ENCODE measurements at regions not wholly inside any gene's neighbourhood (a gene's known extent, or its start where the extent isn't known, plus 50 kb on each side); places are given as distances from the start of the nearest gene placed in this dataset.

DNA sequence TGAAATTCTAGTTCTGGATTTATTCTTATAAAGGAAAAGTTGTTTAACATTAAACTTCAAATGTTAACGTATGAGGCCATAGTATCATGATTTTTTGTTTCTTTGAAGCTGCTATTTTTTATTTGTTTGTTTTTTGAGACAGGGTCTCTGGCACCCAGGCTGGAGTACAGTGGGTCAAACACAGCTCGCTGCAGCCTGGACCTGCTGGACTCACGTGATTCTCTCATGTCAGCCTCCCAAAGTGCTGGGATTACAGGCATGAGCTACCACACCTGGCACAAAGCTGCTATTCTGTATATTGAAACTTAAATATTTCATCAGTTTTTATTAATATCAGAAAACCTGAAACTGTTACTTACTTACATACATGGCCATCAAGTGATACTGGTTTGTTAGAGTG, 89.5 kb upstream of the RPRM start:
- Histone ChIP-seq H4K12ac (ENCODE audit: low read depth, low read length) (no peak overlapping the region), H3K23ac (ENCODE audit: low read length) (no peak overlapping the region), H3K14ac (ENCODE audit: low read length) (no peak overlapping the region), H3K27ac (ENCODE audit: low read depth, low read length) (no peak overlapping the region), H2BK12ac (ENCODE audit: low read length) (no peak overlapping the region), H3K4me1 (ENCODE audit: control insufficient read depth in 1 of 2, insufficient read depth in 2 of 2, low read length in 2 of 2) (no peaks in the 10 kb centered on the region), H3K9ac (ENCODE audit: low read length) (no peak overlapping the region), H3K36me3 (ENCODE audit: control insufficient read depth in 1 of 2, insufficient read depth in 2 of 2, low read length in 2 of 2) (no peaks in the 10 kb centered on the region), H2AFZ (ENCODE audit: insufficient read depth, low read length, poor library complexity) (no peak overlapping the region), H2BK120ac (ENCODE audit: insufficient read depth, low read length, poor library complexity) (no peak overlapping the region), H3K4me2 (ENCODE audit: low read length) (no peak overlapping the region), H4K91ac (ENCODE audit: low read depth, low read length) (no peak overlapping the region), H4K8ac (ENCODE audit: low read depth, low read length) (no peak overlapping the region), H3K79me2 (ENCODE audit: control insufficient read depth, insufficient read depth, low read length, poor library complexity) (no peaks in the 10 kb centered on the region), H2AK5ac (ENCODE audit: low read length) (no peak overlapping the region), H3K4me3 (ENCODE audit: low read depth, low read length) (no peak overlapping the region), H3K27me3 (ENCODE audit: insufficient read depth, low read length) (no peaks in the 10 kb centered on the region), H2BK5ac (ENCODE audit: low read depth, low read length, poor library complexity) (no peak overlapping the region), H3K9me3 (ENCODE audit: insufficient read depth, low read depth, low read length) (no peaks in the 10 kb centered on the region), H3K79me1 (ENCODE audit: low read length) (no peaks in the 10 kb centered on the region), H3K4ac (ENCODE audit: low read depth, low read length) (no peak overlapping the region), H3K18ac (ENCODE audit: low read length) (no peak overlapping the region)
- DNase-seq: no peak
- WGBS (ENCODE audit: extremely low coverage, insufficient coverage, insufficient read length): no CpG with 5 or more reads among the region's 3 CpGs

DNA sequence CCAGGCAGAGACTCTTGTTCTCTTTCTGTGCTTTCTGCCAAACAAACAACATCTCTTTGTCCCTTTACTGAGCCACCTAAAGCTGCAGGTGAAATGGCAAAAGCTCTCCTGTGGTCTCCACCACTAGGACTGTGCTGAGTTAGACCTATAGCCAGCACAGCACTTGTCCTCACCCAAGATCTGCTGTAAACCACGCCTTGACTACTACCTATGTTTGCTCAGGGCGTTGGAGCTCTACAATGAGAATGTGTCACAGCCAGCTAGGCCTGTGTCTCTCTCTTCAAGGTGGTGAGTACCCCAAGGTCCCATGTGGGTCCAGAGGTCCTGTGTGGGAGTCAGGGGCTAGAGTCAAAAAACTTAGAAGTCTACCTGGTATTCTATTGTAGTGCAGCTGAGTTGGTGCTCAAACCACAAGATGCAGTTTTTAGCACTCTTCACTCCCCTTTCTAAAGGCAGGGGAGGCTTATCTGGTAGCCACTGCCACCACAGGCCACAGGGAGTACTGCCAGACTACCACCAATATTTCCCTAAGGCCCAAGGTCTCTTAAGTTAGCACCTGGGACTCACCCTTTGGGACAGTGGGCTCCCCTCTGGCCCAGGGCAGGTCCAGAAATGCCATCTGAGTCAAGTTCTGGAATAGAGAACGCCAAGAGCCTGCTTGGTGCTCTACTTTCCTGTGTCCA, 96.8 kb upstream of the RPRM start:
- H2BK120ac ChIP-seq (ENCODE audit: insufficient read depth, low read length, poor library complexity): no peak overlapping the region
- H3K9ac ChIP-seq (ENCODE audit: low read length): no peak overlapping the region
- H3K4ac ChIP-seq (ENCODE audit: low read depth, low read length): no peak overlapping the region
- H3K14ac ChIP-seq (ENCODE audit: low read length): no peak overlapping the region
- DNase-seq: no peak
- no peaks in the 10 kb centered on the region for H3K27me3 ChIP-seq (ENCODE audit: insufficient read depth, low read length)
- H3K9me3 ChIP-seq (ENCODE audit: insufficient read depth, low read depth, low read length): no peaks in the 10 kb centered on the region
- H3K27ac ChIP-seq (ENCODE audit: low read depth, low read length): no peak overlapping the region
- H4K8ac ChIP-seq (ENCODE audit: low read depth, low read length): no peak overlapping the region
- H3K23ac ChIP-seq (ENCODE audit: low read length): no peak overlapping the region
- H3K79me1 ChIP-seq (ENCODE audit: low read length): no peaks in the 10 kb centered on the region
- H3K4me2 ChIP-seq (ENCODE audit: low read length): no peak overlapping the region
- H3K36me3 ChIP-seq (ENCODE audit: control insufficient read depth in 1 of 2, insufficient read depth in 2 of 2, low read length in 2 of 2): no peaks in the 10 kb centered on the region
- no peaks in the 10 kb centered on the region for H3K79me2 ChIP-seq (ENCODE audit: control insufficient read depth, insufficient read depth, low read length, poor library complexity)
- no peak overlapping the region for H2AK5ac ChIP-seq (ENCODE audit: low read length)
- H4K91ac ChIP-seq (ENCODE audit: low read depth, low read length): no peak overlapping the region
- no peak overlapping the region for H4K12ac ChIP-seq (ENCODE audit: low read depth, low read length)
- no peaks in the 10 kb centered on the region for H3K4me1 ChIP-seq (ENCODE audit: control insufficient read depth in 1 of 2, insufficient read depth in 2 of 2, low read length in 2 of 2)
- no peak overlapping the region for H3K18ac ChIP-seq (ENCODE audit: low read length)
- H3K4me3 ChIP-seq (ENCODE audit: low read depth, low read length): no peak overlapping the region
- WGBS (ENCODE audit: extremely low coverage, insufficient coverage, insufficient read length): no CpG with 5 or more reads among the region's 3 CpGs
- H2BK12ac ChIP-seq (ENCODE audit: low read length): no peak overlapping the region
- H2BK5ac ChIP-seq (ENCODE audit: low read depth, low read length, poor library complexity): no peak overlapping the region
- no peak overlapping the region for H2AFZ ChIP-seq (ENCODE audit: insufficient read depth, low read length, poor library complexity)

DNA sequence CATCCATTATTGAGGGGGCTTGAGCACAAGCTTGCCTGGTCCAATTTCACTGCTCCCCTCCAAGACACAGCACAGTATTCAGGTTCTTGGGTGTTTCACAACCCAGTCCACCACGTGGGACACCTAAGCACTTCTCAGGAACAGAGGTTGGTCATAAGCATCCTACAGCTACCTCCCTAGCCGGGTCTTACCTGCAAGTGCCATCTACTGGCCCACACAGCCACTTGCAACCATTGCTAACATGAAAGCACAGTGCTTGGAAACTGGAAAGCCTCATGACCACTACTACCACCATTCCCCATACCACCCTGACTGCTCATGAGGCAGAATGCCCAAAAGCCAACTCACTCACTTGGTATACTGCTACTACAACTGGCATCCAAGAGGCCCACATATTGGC, 105.7 kb upstream of the RPRM start:
- no peak for DNase-seq
- H3K18ac ChIP-seq (ENCODE audit: low read length): no peak overlapping the region
- no peak overlapping the region for H3K4ac ChIP-seq (ENCODE audit: low read depth, low read length)
- H3K14ac ChIP-seq (ENCODE audit: low read length): no peak overlapping the region
- H2BK120ac ChIP-seq (ENCODE audit: insufficient read depth, low read length, poor library complexity): no peak overlapping the region
- H3K4me1 ChIP-seq (ENCODE audit: control insufficient read depth in 1 of 2, insufficient read depth in 2 of 2, low read length in 2 of 2): no peaks in the 10 kb centered on the region
- H2BK12ac ChIP-seq (ENCODE audit: low read length): no peak overlapping the region
- no peaks in the 10 kb centered on the region for H3K79me1 ChIP-seq (ENCODE audit: low read length)
- H3K36me3 ChIP-seq (ENCODE audit: control insufficient read depth in 1 of 2, insufficient read depth in 2 of 2, low read length in 2 of 2): peaks cover 0 to 1% of the 10 kb centered on the region in 2 experiments
- no peak overlapping the region for H4K8ac ChIP-seq (ENCODE audit: low read depth, low read length)
- H2AFZ ChIP-seq (ENCODE audit: insufficient read depth, low read length, poor library complexity): no peak overlapping the region
- H3K23ac ChIP-seq (ENCODE audit: low read length): no peak overlapping the region
- no peaks in the 10 kb centered on the region for H3K79me2 ChIP-seq (ENCODE audit: control insufficient read depth, insufficient read depth, low read length, poor library complexity)
- no peak overlapping the region for H2BK5ac ChIP-seq (ENCODE audit: low read depth, low read length, poor library complexity)
- peaks cover 7% of the 10 kb centered on the region for H3K9me3 ChIP-seq (ENCODE audit: insufficient read depth, low read depth, low read length)
- H3K4me3 ChIP-seq (ENCODE audit: low read depth, low read length): no peak overlapping the region
- no peak overlapping the region for H3K27ac ChIP-seq (ENCODE audit: low read depth, low read length)
- no peak overlapping the region for H4K12ac ChIP-seq (ENCODE audit: low read depth, low read length)
- H2AK5ac ChIP-seq (ENCODE audit: low read length): no peak overlapping the region
- no peak overlapping the region for H3K9ac ChIP-seq (ENCODE audit: low read length)
- WGBS (ENCODE audit: extremely low coverage, insufficient coverage, insufficient read length): no CpG with 5 or more reads among the region's 2 CpGs
- no peak overlapping the region for H4K91ac ChIP-seq (ENCODE audit: low read depth, low read length)
- no peaks in the 10 kb centered on the region for H3K27me3 ChIP-seq (ENCODE audit: insufficient read depth, low read length)
- no peak overlapping the region for H3K4me2 ChIP-seq (ENCODE audit: low read length)

DNA sequence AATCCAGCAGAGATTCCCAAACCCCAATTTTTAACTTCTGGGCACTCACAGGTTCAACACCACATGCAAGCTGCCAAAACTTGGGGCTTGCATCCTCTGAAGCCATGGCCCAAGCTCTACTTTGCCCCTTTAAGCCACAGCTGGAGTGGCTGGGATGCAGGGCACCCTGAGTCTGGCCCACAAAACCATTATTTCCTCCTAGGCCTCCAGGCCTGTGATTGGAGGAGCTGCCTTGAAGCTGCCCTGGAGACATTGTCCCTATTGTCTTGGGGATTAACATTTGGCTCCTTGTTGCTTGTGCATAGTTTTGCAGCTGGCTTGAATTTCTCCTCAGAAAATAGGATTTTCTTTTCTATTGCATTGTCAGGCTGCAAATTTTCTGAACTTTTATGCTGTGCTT, 109.8 kb upstream of the RPRM start:
- H2BK120ac ChIP-seq (ENCODE audit: insufficient read depth, low read length, poor library complexity): no peak overlapping the region
- DNase-seq: no peak
- peaks cover 7% of the 10 kb centered on the region for H3K9me3 ChIP-seq (ENCODE audit: insufficient read depth, low read depth, low read length)
- H3K9ac ChIP-seq (ENCODE audit: low read length): no peak overlapping the region
- no peaks in the 10 kb centered on the region for H3K79me2 ChIP-seq (ENCODE audit: control insufficient read depth, insufficient read depth, low read length, poor library complexity)
- no peak overlapping the region for H4K8ac ChIP-seq (ENCODE audit: low read depth, low read length)
- no peak overlapping the region for H4K91ac ChIP-seq (ENCODE audit: low read depth, low read length)
- no peak overlapping the region for H3K18ac ChIP-seq (ENCODE audit: low read length)
- H2BK12ac ChIP-seq (ENCODE audit: low read length): no peak overlapping the region
- H2AK5ac ChIP-seq (ENCODE audit: low read length): no peak overlapping the region
- peaks cover 0 to 2% of the 10 kb centered on the region in 2 experiments for H3K4me1 ChIP-seq (ENCODE audit: control insufficient read depth in 1 of 2, insufficient read depth in 2 of 2, low read length in 2 of 2)
- H3K14ac ChIP-seq (ENCODE audit: low read length): no peak overlapping the region
- peaks cover 5% of the 10 kb centered on the region for H3K79me1 ChIP-seq (ENCODE audit: low read length)
- no peak overlapping the region for H3K27ac ChIP-seq (ENCODE audit: low read depth, low read length)
- H3K27me3 ChIP-seq (ENCODE audit: insufficient read depth, low read length): no peaks in the 10 kb centered on the region
- no peak overlapping the region for H4K12ac ChIP-seq (ENCODE audit: low read depth, low read length)
- no peak overlapping the region for H3K4ac ChIP-seq (ENCODE audit: low read depth, low read length)
- H3K4me2 ChIP-seq (ENCODE audit: low read length): no peak overlapping the region
- H3K4me3 ChIP-seq (ENCODE audit: low read depth, low read length): no peak overlapping the region
- no peak overlapping the region for H2BK5ac ChIP-seq (ENCODE audit: low read depth, low read length, poor library complexity)
- no peak overlapping the region for H3K23ac ChIP-seq (ENCODE audit: low read length)
- peaks cover 0 to 1% of the 10 kb centered on the region in 2 experiments for H3K36me3 ChIP-seq (ENCODE audit: control insufficient read depth in 1 of 2, insufficient read depth in 2 of 2, low read length in 2 of 2)
- no peak overlapping the region for H2AFZ ChIP-seq (ENCODE audit: insufficient read depth, low read length, poor library complexity)
